ENCODE measurements at regions not wholly inside any gene's neighbourhood (a gene's known extent, or its start where the extent isn't known, plus 50 kb on each side); places are given as distances from the start of the nearest gene placed in this dataset.

DNA sequence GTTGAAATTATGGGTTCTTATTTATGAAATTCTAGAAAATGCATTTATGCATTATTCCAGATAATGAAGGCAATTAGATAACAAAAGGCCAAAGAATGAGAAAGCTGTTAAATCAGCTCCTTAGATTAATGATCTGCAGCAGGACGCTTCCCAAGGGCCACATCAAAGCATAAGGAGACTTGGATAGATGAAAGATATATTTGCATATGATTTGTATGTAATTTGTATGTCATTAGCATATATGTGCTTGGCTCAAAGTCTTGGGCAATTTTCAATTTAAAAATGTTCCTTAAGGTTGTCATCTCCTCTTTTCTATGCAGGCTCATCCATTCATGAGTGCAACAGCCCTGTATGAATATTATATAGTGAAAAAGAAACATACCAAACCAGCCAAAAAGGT is 126.8 kb upstream of the IRS2 start:
- DNase-seq (ENCODE audit: low spot score) = no peak
- in situ Hi-C loops (cut with HindIII; ENCODE audit: low sequenced_read_pairs) = no loop called here

DNA sequence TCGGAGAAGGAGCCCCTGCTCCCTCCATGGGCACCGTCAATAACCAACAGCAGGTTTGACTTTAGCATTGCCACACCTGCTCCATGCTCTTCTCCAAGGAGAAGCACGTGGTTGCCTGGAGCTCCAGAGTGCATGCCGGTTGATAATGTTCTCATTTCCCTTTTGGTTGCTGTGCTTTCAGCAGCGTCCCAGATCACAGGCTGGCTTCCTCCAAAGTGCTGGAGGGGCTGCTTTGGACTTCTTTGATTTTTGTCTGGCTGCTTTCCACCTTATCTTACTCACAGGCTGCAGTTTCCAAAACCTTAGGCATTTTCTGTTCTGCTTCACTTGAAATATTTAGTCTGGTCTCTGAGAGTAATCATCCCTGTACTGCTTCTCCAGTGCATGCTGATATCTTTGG is 123.8 kb upstream of the IRS2 start:
- DNase-seq (ENCODE audit: low spot score) = peak; percentile 3
- in situ Hi-C loops (cut with HindIII; ENCODE audit: low sequenced_read_pairs) = no loop called here

DNA sequence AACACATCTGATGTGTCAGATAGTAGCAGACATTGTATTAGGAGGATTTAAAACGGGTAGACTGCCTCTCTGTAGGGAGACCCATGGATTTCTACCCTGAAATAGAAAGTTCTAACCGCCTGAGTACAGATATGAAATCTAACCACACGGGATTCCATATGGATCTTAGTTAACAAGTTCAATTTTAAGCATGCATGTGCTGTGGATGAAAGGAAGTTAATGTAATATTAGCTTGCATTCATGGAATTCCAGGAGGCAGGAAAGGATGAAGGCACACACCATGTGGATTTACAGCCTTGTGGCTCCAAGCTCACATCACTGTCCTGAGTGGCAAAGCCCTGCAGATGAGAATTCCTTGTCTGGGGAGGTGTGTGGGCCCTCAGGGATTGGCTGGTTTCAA is 120.6 kb upstream of the IRS2 start:
- no peak for DNase-seq (ENCODE audit: low spot score)
- in situ Hi-C loops (cut with HindIII; ENCODE audit: low sequenced_read_pairs) = no loop called here

DNA sequence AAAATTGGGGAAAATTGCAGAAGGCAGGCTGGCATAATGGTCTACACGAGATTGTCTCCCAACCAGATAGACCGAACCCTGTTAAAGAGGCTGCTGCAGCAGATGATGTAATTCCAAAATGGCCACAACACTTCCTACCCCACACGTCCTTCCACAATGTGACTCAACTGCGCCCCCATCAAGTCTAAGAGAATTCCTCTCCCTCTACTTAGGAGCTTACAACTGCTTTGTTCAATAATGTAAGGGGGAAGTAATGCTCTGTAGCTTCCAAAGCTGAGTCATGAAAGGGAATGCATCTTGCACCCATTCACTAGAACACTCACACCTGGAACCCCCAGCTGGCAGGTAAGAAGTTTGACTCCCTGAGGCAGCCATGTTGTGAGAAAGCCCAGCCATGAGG is 117.8 kb upstream of the IRS2 start:
- no peak for DNase-seq (ENCODE audit: low spot score)
- in situ Hi-C loops (cut with HindIII; ENCODE audit: low sequenced_read_pairs) = no loop called here

DNA sequence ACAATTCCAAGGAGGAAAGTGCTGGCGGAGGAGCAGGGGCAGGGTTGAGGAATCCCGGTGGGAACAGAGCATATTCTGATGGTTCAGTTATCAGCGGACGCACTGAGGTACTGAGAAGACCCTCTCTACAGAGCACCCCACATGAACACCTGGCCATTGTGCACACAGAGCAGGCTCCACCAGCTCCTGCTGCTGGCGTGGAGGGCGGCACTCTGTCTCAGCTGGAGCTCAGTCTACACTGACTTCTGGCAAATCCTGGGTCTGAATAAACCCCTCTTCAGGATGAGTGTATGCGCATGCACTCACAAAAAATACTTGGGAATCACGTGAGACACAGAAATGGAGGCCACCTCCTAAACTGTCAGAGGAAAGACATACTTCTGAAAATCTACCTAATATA is 114.4 kb upstream of the IRS2 start:
- no peak for DNase-seq (ENCODE audit: low spot score)
- in situ Hi-C loops (cut with HindIII; ENCODE audit: low sequenced_read_pairs) = no loop called here

DNA sequence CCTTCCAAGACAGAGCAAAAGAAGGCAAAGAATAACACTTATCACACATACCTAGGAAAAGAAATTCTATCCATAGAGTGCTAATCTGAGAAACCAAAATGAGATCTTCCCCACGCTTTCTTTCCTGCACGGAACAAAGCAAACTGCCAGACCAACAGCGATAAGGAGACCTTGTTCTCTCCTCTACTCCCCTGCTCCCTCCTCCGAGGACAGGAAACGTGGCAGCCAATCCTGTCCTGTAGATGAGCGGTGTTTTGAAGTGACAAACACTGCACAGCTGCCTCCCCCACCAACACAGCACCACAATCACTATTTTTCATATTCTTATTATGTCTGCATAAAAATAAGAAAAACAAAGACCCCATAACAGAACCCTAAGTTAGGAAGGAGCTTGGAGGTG is 113.9 kb upstream of the IRS2 start:
- DNase-seq (ENCODE audit: low spot score) = no peak
- in situ Hi-C loops (cut with HindIII; ENCODE audit: low sequenced_read_pairs) = no loop called here

DNA sequence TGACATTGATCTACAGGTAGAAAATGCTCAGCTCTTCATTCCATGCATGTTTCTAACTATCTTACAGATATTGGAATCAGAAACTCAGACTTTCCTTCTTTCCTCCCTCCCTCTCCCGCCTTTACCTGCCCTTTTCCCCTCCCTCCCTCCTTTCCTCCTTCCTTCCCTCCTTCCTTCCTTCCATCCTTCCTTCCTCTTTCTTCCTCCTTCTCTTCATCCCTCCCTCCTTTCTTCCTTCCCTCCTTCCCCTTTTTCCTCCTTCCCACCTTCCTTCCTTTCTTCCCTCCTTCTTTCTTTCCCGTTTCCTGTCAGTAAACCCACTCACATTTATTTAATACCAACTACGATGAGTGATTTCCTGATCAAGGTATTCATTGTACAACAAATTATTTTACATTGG is 113.4 kb upstream of the IRS2 start:
- in situ Hi-C loops (cut with HindIII; ENCODE audit: low sequenced_read_pairs) = no loop called here

DNA sequence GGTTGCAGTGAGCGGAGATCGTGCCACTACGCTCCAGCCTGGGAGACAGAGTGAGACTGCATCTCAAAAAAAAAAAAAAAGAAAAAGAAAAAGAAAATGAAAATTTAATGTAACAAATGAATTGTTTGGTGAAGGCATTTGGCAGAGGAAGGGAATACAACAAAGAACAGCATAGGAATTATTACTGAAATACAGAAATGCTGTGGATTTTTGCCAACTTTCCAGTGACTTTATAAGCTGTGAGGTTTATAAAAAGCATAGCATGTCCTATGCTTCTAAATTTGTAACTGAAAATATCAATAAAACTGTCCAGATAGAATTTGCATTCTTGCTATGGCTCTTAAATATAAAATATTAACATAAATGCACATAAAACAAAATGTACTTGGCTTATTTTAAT is 112.9 kb upstream of the IRS2 start:
- in situ Hi-C loops (cut with HindIII; ENCODE audit: low sequenced_read_pairs) = no loop called here
- DNase-seq (ENCODE audit: low spot score) = no peak

More for the DNA sequence above, 113.4 kb upstream of the IRS2 start:
- DNase-seq (ENCODE audit: low spot score) = no peak

DNA sequence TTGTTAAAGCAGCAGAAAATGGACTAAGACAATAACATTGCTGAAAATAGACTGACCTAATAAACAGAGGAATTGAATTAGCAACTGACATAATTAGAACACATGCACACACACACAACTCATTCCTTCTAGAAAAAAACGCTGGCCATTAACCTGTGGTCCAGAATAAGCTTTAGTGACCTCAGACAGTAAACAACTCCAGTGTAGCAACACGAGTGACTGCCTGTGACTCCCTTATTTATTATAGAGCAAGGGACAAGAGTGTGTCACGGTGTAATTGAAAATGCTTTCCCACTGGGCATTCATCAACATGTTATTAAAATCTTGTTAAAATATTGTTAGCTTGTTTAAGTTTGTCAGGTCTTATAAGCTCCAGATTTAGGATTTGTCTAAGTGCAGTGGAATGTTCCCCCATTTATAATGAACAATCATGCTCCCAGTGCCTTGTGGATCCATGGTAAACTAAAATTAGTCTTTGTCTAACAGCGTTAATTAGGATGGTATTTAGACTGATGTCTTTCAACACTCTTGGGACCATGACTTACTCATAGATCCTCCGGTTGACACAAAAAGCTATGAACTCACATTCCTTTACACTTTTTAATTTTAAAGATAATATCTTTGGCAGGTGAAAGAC is 111.7 kb upstream of the IRS2 start:
- in situ Hi-C loops (cut with HindIII; ENCODE audit: low sequenced_read_pairs) = no loop called here
- no peak for DNase-seq (ENCODE audit: low spot score)

DNA sequence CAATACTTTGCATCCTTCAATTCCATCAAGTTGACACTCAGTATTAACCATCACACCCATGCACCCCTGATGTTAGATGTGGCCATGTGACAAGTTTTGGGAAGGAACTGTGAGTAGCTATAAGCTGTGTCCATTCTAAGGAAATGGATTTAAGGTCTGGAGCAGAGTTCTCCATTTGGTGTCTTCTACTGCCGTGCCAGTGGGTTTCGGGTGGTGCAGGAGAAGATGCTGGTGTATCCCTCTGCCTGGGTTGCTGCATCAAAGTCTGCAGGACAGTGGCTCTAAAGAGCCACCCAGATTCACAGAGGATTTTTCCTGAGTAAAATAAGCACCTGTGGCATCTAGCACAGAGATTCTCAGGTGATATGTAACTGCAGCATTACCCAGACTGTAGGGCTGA is 105.7 kb upstream of the IRS2 start:
- in situ Hi-C loops (cut with HindIII; ENCODE audit: low sequenced_read_pairs) = no loop called here

DNA sequence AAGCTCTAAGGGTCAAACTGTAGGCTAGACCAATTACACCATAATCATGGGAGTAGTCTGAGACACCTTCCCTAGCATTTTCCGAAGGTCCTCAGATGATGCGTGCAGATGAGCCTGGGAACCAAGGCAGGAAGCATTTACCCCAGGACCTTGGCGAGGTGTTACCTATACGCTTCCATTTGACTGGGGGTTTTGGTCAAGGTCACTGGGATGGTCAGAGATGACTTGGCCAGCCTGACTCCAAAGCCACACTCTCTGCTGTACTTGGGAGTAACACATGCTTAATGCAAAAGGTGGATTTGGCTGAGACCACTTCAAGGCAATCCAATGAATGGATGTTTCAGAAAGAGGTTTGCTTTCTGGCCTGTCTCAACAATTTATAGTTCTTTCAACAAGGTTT is 98.9 kb upstream of the IRS2 start:
- no peak for DNase-seq (ENCODE audit: low spot score)
- in situ Hi-C loops (cut with HindIII; ENCODE audit: low sequenced_read_pairs) = no loop called here

More for the DNA sequence above, 105.7 kb upstream of the IRS2 start:
- no peak for DNase-seq (ENCODE audit: low spot score)

DNA sequence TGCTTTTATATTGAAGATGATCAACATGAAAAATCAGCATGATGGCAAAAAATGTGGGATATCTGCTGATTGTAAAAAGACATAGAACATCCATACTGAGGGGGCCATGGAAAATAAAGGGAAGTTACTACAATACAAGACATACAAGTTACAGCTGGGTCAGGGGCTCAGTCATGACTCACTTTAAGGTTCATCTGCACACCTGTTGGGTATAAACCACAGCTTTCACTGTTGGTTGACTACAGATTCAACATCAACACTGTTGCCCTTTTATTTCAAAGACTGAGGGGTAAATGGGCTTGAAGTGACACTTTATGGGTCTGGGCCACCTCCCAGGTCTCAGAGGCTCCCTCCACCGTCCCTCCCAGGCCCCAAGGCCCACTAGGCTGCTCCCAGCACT is 98.1 kb upstream of the IRS2 start:
- in situ Hi-C loops (cut with HindIII; ENCODE audit: low sequenced_read_pairs) = no loop called here
- no peak for DNase-seq (ENCODE audit: low spot score)

DNA sequence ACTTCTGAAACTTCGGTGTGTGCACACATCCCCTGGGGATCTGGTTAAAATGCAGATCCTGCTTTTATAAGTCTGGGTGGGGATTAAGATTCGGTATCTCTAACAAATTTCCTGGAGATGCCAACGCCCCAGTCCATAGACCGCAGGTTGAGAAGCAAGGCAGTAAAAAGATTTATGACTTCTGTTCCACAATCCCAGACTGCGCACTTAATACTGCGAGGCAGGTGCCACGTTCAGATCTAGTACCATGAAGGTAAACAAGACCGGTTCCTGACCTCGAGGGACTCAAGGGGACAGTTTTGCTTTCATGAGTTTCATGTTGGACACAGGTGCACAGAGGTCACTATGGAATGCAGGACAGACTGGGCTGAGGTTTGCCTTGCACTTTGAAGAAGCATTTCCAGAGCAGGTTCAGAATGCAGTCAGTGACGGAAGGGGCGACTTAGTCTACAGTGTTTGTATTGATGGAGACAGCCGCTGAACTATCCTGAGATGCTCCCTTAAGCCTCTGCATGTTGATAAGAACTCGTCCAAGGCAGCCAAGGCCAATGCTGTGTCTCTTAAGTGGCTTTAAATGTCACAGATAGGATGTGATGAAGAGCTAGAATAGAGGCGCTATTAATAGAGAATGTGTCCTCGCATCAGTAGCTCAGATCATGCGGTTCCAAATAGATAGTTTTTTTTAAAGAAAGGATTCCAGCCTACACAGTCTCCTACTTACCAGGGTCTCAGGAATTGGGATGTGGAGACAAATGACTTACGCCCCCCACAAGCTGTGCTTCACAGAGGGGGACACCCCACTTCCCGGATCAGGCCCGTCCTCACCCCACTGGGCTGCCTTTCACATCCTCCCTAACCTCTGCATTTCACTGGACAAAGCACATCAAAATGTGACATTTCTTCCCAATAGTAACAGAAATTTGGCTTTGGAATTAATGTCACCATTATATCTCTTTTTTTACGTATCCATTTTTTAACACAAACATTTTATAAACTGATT is 97.1 kb upstream of the IRS2 start:
- in situ Hi-C loops (cut with HindIII; ENCODE audit: low sequenced_read_pairs) = no loop called here
- no peak for DNase-seq (ENCODE audit: low spot score)

DNA sequence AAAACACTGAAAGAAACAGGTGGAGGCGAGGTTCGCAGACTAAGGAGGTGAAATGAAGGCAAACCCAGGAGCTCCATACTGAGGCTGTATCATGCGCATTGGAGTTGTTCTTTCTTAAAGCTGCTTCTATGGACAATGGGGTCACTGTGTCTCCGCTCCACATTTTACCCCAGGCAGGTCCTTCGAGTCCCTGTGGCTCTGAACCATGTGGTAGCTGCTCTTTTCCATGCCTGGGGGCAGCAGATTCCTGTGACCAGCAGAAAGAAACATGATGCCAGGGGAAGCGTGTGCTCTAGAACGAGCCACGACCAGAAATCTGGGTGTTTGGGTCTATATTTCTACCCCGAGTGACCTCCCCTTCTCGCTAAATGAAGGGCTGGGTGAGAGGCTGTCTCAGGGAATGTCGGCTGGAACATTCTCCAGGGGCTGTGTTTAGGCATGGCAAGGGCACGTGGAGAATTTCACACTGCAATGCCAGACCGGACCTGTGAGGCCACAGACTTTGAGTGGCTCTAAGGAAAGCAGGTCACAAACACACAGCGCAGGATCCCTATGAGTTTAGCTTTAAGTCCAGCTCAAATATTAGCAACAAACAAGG is 95.7 kb upstream of the IRS2 start:
- no peak for DNase-seq (ENCODE audit: low spot score)
- in situ Hi-C loops (cut with HindIII; ENCODE audit: low sequenced_read_pairs) = no loop called here

DNA sequence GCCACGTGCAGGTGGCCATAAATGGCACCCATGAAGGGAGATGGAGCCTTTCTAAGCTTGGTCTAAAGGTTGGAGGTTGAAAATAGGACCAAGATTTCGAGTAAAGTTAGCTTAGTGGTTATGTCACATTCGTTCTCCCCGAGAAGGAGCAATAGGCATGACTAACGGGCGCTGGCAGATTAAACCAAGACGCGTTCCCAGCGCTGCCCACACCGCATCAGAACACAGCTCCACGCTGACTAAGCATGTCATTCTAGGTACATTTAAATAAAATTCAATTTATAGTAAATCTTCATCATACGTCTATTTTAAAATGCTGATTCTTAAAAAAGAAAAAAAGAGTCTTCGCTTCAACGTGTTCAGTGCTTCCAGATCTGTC is 95.0 kb upstream of the IRS2 start:
- in situ Hi-C loops (cut with HindIII; ENCODE audit: low sequenced_read_pairs) = no loop called here

DNA sequence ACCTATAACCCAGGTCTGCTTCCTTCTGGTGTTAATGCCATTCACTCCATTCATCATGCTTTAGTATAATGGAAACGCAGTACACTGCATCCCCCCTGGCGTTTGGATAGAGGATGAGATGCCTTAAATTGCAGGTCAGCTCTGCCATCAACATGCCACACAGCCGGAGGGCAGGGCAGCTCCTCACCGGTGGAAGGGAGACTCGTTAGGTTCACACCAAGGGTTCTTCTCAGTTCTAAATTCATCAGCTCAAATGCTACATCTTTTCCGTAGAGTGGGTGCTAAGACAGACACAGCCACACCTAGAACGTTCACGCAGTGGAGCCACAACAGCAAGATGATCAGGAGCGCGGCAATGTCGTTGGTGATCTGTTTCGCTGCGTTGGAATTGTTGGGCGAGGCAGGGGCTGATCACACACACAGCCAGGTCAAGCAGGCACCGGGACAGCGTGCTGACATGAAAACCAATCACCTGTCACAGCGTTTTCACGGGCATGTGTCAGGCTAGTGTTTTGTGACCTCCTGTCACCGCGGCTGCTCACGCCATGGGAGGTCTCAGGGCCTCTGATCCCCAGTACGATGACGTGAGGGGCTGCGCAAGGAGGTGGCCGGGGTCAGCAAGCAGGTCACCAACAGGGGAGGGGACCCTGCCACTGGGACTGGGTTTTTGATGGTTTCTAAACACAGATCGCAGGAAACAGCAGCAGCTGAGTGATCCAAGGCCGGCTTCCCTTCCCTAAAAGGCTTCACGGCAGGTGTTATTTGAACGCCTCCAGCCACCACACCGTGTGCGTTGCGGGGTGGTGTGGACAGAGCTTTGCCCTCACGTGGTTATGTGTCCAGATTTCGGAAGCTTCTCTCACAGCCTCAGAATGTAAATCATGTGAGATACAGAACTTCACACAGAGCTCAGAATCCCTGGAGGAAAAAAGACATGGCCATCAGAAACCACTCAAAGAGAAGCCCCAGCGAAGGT is 94.3 kb upstream of the IRS2 start:
- no peak for DNase-seq (ENCODE audit: low spot score)
- in situ Hi-C loops (cut with HindIII; ENCODE audit: low sequenced_read_pairs) = no loop called here

More for the DNA sequence above, 95.0 kb upstream of the IRS2 start:
- DNase-seq (ENCODE audit: low spot score) = no peak

DNA sequence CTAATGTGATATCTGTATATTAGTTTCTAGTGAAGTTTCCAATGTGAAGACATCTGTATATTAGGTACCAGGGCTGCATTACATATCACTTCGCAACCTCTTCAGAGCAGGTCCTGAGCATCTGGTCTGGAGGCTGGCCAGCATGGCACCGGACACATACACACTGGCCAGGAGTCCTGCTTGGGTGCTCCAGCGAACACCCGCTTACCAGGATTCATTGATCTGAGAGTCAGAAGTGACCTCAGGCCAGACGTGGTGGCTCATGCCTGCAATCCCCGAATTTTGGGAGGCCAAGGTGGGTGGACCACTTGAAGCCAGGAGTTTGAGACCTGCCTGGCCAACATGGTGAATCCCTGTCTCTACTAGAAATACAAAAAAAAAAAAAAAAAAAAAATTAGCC is 93.0 kb upstream of the IRS2 start:
- in situ Hi-C loops (cut with HindIII; ENCODE audit: low sequenced_read_pairs) = no loop called here
- DNase-seq (ENCODE audit: low spot score) = no peak

DNA sequence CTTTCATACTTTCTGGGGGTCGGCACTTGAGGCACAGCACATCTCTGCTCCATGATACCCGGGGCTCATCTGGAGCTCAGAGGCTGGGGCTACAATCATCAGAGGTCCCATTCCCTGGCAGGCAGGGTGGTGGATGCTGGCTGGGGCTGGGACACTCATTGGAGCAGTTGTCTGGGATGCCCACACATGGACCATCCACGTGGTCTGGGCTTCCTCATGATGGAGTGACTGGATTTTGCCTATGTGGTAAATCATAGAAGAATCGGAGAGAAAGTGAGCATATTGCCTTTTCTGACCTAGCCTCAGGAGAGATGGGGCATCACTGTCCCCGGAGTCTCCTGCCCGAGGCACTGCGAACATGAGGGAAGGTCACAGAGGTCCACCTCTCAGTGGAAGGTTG is 91.4 kb upstream of the IRS2 start:
- DNase-seq (ENCODE audit: low spot score) = no peak
- in situ Hi-C loops (cut with HindIII; ENCODE audit: low sequenced_read_pairs) = no loop called here

DNA sequence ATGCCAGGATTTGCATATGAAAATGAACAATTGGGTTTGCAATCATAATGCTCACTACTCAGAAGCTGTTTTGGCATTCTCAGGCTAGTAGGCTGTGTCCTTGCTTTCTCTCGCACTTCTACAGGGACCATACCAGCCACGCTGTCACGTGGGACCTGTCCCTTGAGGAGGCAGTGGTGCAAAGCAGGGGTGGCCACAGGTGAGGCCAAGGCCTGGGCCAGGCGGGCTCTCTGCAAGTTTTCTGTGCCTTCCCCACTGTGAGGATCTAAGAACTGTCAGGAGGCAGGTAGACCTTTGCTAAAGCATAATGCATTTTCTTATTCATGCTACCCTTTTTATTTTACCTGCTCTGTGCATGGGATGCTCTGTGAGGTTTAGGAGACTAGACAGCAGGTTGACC is 89.4 kb upstream of the IRS2 start:
- in situ Hi-C loops (cut with HindIII; ENCODE audit: low sequenced_read_pairs) = no loop called here
- no peak for DNase-seq (ENCODE audit: low spot score)
